Right lobe of liver (tissue), 6 donors: ENCODE measurements at regions not wholly inside any gene's neighbourhood (a gene's known extent, or its start where the extent isn't known, plus 50 kb on each side); places are given as distances from the start of the nearest gene placed in this dataset.

Experiments used
- ATAC-seq, 4 donors: fragments of 200-7000 bp; cut with Tn5 transposase; one replicate each; pipeline ENCODE4 v1.9.1; 2020; ENCODE audit warnings: mild to moderate bottlenecking in 4 of 4, moderate library complexity in 4 of 4
- DNase-seq, 3 donors: peaks; one replicate each; pipeline ENCODE4 v3.0.0-alpha.2; 2020
- H3K27ac ChIP-seq, 3 donors: fragments of 200-600 bp; one replicate each; pipeline ENCODE4 v1.8.0; 2022
- H3K27me3 ChIP-seq, 2 donors: fragments of 200-600 bp; one replicate each; pipeline ENCODE4 v1.8.0; 2022
- H3K36me3 ChIP-seq, 4 donors: fragments of 200-600 bp; sonication (generic) in 1 of 4; one replicate each; pipeline versions ENCODE4 v1.5.1 to v1.8.0; 2017 to 2022; ENCODE audit warnings: control low read depth in 1 of 4
- H3K4me1 ChIP-seq, 4 donors: fragments of 200-600 bp; sonication (generic) in 1 of 4; one replicate each; pipeline versions ENCODE4 v1.5.1 to v1.8.0; 2017 to 2022; ENCODE audit warnings: control low read depth in 1 of 4
- H3K4me3 ChIP-seq, 3 donors: fragments of 200-600 bp; one replicate each; pipeline ENCODE4 v1.8.0; 2022
- H3K9me3 ChIP-seq, 4 donors: fragments of 200-600 bp; sonication (generic) in 1 of 4; one replicate each; pipeline versions ENCODE4 v1.5.1 to v1.8.0; 2017 to 2022; ENCODE audit warnings: control low read depth in 1 of 4
- CTCF ChIP-seq, 4 donors: fragments of 200-600 bp in 3 of 4; fragments of 450-650 bp in 1 of 4; IDR thresholded peaks; one replicate each; pipeline versions ENCODE4 v1.5.1 to v1.8.0; 2016 to 2022; ENCODE audit warnings: antibody characterized with exemption in 4 of 4, mild to moderate bottlenecking in 2 of 4
- POLR2A ChIP-seq: fragments of 450-650 bp; IDR thresholded peaks from one replicate; pipeline ENCODE4 v1.6.1; 2017; ENCODE audit warnings: antibody characterized with exemption, mild to moderate bottlenecking
- WGBS: methylation state at CpG from one replicate; pipeline ENCODE4 v1.1.6; 2018; ENCODE audit warnings: low coverage, low lambda C conversion rate; ENCODE audit not compliant: insufficient coverage; ENCODE audit errors: missing lambda C conversion rate; 5-methylcytosine and 5-hydroxymethylcytosine counted together
- intact Hi-C, 2 donors: fragments of 100-400 bp; cut with DNase I; formaldehyde crosslinking; loops; one replicate each; pipeline versions ENCODE4 v1.11.2 to v1.14.1; 2022
- donor health status: DM: no; HTN: yes; CAD: no.
- donor health status: DM: no; HTN: no; CAD: no.
- donor health status: DM: no; HTN: no; CAD: no.
- donor health status: DM: no; HTN: yes; CAD: no.
- donor health status: DM: no; HTN: yes; CAD: no.

GRCh38 chr3:106428565-106428994 is 559.8 kb upstream of the CBLB start:
- DNase-seq: no peak
- no peaks in the 10 kb centered on the region for H3K36me3 ChIP-seq
- intact Hi-C loops: no loop called here
- TF ChIP-seq CTCF (IDR thresholded peaks at IDR 0.05) (no peak), POLR2A (no peak)
- H3K4me1 ChIP-seq: no peaks in the 10 kb centered on the region
- no peak overlapping the region for H3K27ac ChIP-seq
- no peak for ATAC-seq
- H3K9me3 ChIP-seq: no peaks in the 10 kb centered on the region
- H3K4me3 ChIP-seq: no peak overlapping the region
- no peaks in the 10 kb centered on the region for H3K27me3 ChIP-seq
- 19% methylated on average over 2 of the region's 2 CpGs for WGBS

- DNase-seq: no peak
- 65% methylated on average over 7 of the region's 7 CpGs for WGBS
These were observed 562.9 kb upstream of the CBLB start for GRCh38 chr3:106431721-106432120.

GRCh38 chr3:106435899-106436453 is 567.2 kb upstream of the CBLB start:
- intact Hi-C loops: no loop called here
- 56% methylated on average over 1 of the region's 1 CpG for WGBS
- ATAC-seq (no peak), DNase-seq (no peak)
- Histone ChIP-seq H3K4me1 (no peaks in the 10 kb centered on the region), H3K27me3 (no peaks in the 10 kb centered on the region), H3K27ac (no peak overlapping the region), H3K4me3 (no peak overlapping the region), H3K36me3 (no peaks in the 10 kb centered on the region), H3K9me3 (no peaks in the 10 kb centered on the region)
- TF ChIP-seq POLR2A: no peak
- no peak for TF ChIP-seq CTCF (IDR thresholded peaks at IDR 0.05)

More at GRCh38 chr3:106431721-106432120, 562.9 kb upstream of the CBLB start:
- intact Hi-C loops: no loop called here
- Histone ChIP-seq H3K4me1 (no peaks in the 10 kb centered on the region), H3K9me3 (no peaks in the 10 kb centered on the region), H3K4me3 (no peak overlapping the region), H3K27me3 (no peaks in the 10 kb centered on the region), H3K36me3 (no peaks in the 10 kb centered on the region), H3K27ac (no peak overlapping the region)
- TF ChIP-seq CTCF (IDR thresholded peaks at IDR 0.05): no peak
- no peak for TF ChIP-seq POLR2A
- ATAC-seq: no peak

- TF ChIP-seq POLR2A: no peak
- no peak for TF ChIP-seq CTCF (IDR thresholded peaks at IDR 0.05)
- Histone ChIP-seq H3K27me3 (no peaks in the 10 kb centered on the region), H3K36me3 (no peaks in the 10 kb centered on the region), H3K9me3 (no peaks in the 10 kb centered on the region), H3K4me3 (no peak overlapping the region), H3K27ac (no peak overlapping the region), H3K4me1 (no peaks in the 10 kb centered on the region)
- intact Hi-C loops: no loop called here
- WGBS: 60% methylated on average over 1 of the region's 1 CpG
- DNase-seq (no peak), ATAC-seq (no peak)
These were observed 570.1 kb upstream of the CBLB start for GRCh38 chr3:106438887-106439286.

- no peak overlapping the region for H3K4me3 ChIP-seq
- H3K9me3 ChIP-seq: no peaks in the 10 kb centered on the region
- WGBS: 71% methylated on average over 2 of the region's 2 CpGs
- no peaks in the 10 kb centered on the region for H3K4me1 ChIP-seq
- no peak for TF ChIP-seq POLR2A
- TF ChIP-seq CTCF (IDR thresholded peaks at IDR 0.05): no peak
- H3K27ac ChIP-seq: no peak overlapping the region
- H3K36me3 ChIP-seq: no peaks in the 10 kb centered on the region
- intact Hi-C loops: no loop called here
- ATAC-seq (no peak), DNase-seq (no peak)
- H3K27me3 ChIP-seq: no peaks in the 10 kb centered on the region
These were observed 571.9 kb upstream of the CBLB start for GRCh38 chr3:106440672-106441071.
